Tibial nerve (tissue), 4 donors: ENCODE measurements at regions not wholly inside any gene's neighbourhood (a gene's known extent, or its start where the extent isn't known, plus 50 kb on each side); places are given as distances from the start of the nearest gene placed in this dataset.

Experiments
- DNase-seq, 2 donors: peaks; one replicate each; pipeline ENCODE4 v3.0.0-alpha.2; 2019; ENCODE audit warnings: low spot score in 2 of 2
- H3K27ac ChIP-seq, 4 donors: fragments of 200-600 bp; sonication (generic) in 3 of 4; one replicate each; pipeline ENCODE4 v1.5.1; 2017 to 2019; ENCODE audit warnings: mild to moderate bottlenecking in 1 of 4
- H3K27me3 ChIP-seq, 2 donors: fragments of 200-600 bp; sonication (generic) in 1 of 2; one replicate each; pipeline versions ENCODE4 v1.5.1 to v1.6.0; 2017 to 2019
- H3K36me3 ChIP-seq, 3 donors: fragments of 200-600 bp; sonication (generic); one replicate each; pipeline ENCODE4 v1.5.1; 2018 to 2019
- H3K4me1 ChIP-seq, 4 donors: fragments of 200-600 bp; sonication (generic) in 3 of 4; one replicate each; pipeline ENCODE4 v1.5.1; 2017 to 2019
- H3K4me3 ChIP-seq, 4 donors: fragments of 200-600 bp; sonication (generic) in 3 of 4; one replicate each; pipeline ENCODE4 v1.5.1; 2017 to 2019; ENCODE audit warnings: mild to moderate bottlenecking in 1 of 4, moderate library complexity in 1 of 4
- H3K9me3 ChIP-seq, 4 donors: fragments of 200-600 bp; sonication (generic) in 3 of 4; one replicate each; pipeline ENCODE4 v1.5.1; 2017 to 2019
- CTCF ChIP-seq, 5 experiments: fragments of 200-600 bp in 3 of 5; fragments of 450-650 bp in 2 of 5; sonication (generic) in 3 of 5; IDR thresholded peaks; one replicate each; pipeline ENCODE4 v1.5.1; 2016 to 2019; ENCODE audit warnings: antibody characterized with exemption in 5 of 5, mild to moderate bottlenecking in 3 of 5, moderate library complexity in 2 of 5
- EP300 ChIP-seq, 2 donors: sonication (generic); formaldehyde crosslinking; IDR thresholded peaks; one replicate each; pipeline ENCODE4 v1.6.1; 2017; ENCODE audit warnings: antibody characterized with exemption in 2 of 2, mild to moderate bottlenecking in 1 of 2
- POLR2A ChIP-seq, 2 donors: fragments of 450-650 bp; IDR thresholded peaks; one replicate each; pipeline ENCODE4 v1.6.1; 2017; ENCODE audit warnings: antibody characterized with exemption in 2 of 2, mild to moderate bottlenecking in 2 of 2, moderate library complexity in 2 of 2
- WGBS, 2 donors: methylation state at CpG; one replicate each; pipeline ENCODE4 v1.1.5; 2018; 5-methylcytosine and 5-hydroxymethylcytosine counted together

GRCh38 chr4:133062851-133063250 lies 86.2 kb upstream of the PCDH10 start:
- Histone ChIP-seq H3K4me1 (no peaks in the 10 kb centered on the region), H3K36me3 (no peaks in the 10 kb centered on the region), H3K4me3 (no peak overlapping the region), H3K9me3 (peaks cover 0 to 16% (median 4%) of the 10 kb centered on the region in 4 donors), H3K27me3 (no peaks in the 10 kb centered on the region), H3K27ac (no peak overlapping the region)
- TF ChIP-seq CTCF (IDR thresholded peaks at IDR 0.05) (no peak), POLR2A (IDR thresholded peaks at IDR 0.05) (no peak), EP300 (IDR thresholded peaks at IDR 0.05) (no peak)
- 53 to 56% methylated on average over 1 of the region's 1 CpG for WGBS, 2 donors
- no peak for DNase-seq

GRCh38 chr4:133068083-133068482 lies 81.0 kb upstream of the PCDH10 start:
- Histone ChIP-seq H3K4me1 (no peaks in the 10 kb centered on the region), H3K36me3 (no peaks in the 10 kb centered on the region), H3K27me3 (no peaks in the 10 kb centered on the region), H3K4me3 (no peak overlapping the region), H3K9me3 (peaks cover 0 to 38% (median 8%) of the 10 kb centered on the region in 4 donors), H3K27ac (no peak overlapping the region)
- DNase-seq, result no peak
- TF ChIP-seq POLR2A (IDR thresholded peaks at IDR 0.05), result no peak
- TF ChIP-seq EP300 (IDR thresholded peaks at IDR 0.05), result no peak
- no peak for TF ChIP-seq CTCF (IDR thresholded peaks at IDR 0.05)
- WGBS, 2 donors, result 48 to 71% methylated on average over 2 of the region's 2 CpGs

DNA sequence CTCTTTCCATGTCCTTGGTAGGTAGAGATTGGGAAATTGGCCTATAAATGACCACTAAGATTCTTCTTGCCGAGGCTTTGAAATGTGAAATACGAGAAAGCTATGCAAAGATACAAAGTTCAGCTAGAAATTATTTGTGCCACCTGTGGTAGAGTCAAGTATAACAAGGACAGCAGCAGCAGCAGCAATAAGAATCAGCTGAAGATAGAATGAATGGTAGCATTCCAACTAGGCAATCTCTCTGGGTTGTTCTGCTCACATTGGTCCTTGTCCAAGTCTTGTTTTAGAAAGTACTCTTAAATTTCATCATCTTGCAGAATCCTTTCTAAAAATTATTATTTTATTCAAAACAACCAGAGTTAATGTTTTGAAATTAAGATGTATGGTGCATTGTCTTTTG lies 67.8 kb upstream of the PCDH10 start:
- no peaks in the 10 kb centered on the region for H3K27me3 ChIP-seq
- TF ChIP-seq CTCF (IDR thresholded peaks at IDR 0.05), result no peak
- no peak for TF ChIP-seq POLR2A (IDR thresholded peaks at IDR 0.05)
- no peak for TF ChIP-seq EP300 (IDR thresholded peaks at IDR 0.05)
- H3K4me1 ChIP-seq, result no peaks in the 10 kb centered on the region
- H3K27ac ChIP-seq, result no peak overlapping the region
- H3K9me3 ChIP-seq, result peaks cover 0 to 2% (median 0%) of the 10 kb centered on the region in 4 donors
- DNase-seq, result no peak
- no peak overlapping the region for H3K4me3 ChIP-seq
- 72 to 77% methylated on average over 2 of the region's 2 CpGs for WGBS, 2 donors
- no peaks in the 10 kb centered on the region for H3K36me3 ChIP-seq

DNA sequence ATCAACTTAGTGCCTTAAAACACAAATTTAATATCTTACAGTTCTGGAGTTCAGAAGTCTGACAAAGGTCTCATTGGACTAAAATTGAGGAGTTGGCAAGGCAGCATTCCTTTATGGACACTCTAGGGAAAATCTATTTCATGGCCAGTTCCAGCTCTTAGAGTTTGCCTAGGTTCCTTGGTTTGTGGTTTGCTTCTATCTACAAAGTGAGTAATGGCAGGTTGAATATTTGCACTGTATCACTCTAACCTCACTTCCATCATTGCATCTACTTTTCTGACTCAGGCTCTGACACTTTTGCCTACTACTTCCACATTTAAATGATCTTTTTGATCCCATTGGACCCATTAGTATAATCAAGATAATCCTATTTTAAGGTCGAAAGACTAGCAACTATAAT lies 64.7 kb upstream of the PCDH10 start:
- H3K4me1 ChIP-seq, result no peaks in the 10 kb centered on the region
- no peak for TF ChIP-seq EP300 (IDR thresholded peaks at IDR 0.05)
- no peak for TF ChIP-seq POLR2A (IDR thresholded peaks at IDR 0.05)
- no peak for TF ChIP-seq CTCF (IDR thresholded peaks at IDR 0.05)
- 91 to 96% methylated on average over 1 of the region's 1 CpG for WGBS, 2 donors
- H3K27ac ChIP-seq, result no peak overlapping the region
- no peaks in the 10 kb centered on the region for H3K27me3 ChIP-seq
- H3K36me3 ChIP-seq, result no peaks in the 10 kb centered on the region
- no peaks in the 10 kb centered on the region for H3K9me3 ChIP-seq
- no peak overlapping the region for H3K4me3 ChIP-seq
- no peak for DNase-seq

GRCh38 chr4:133095591-133095990 lies 53.5 kb upstream of the PCDH10 start:
- Histone ChIP-seq H3K36me3 (no peaks in the 10 kb centered on the region), H3K27me3 (no peaks in the 10 kb centered on the region)
- 86 to 94% methylated on average over 2 of the region's 2 CpGs for WGBS, 2 donors

More at GRCh38 chr4:133095591-133095990, 53.5 kb upstream of the PCDH10 start:
- no peaks in the 10 kb centered on the region for H3K4me1 ChIP-seq
- H3K4me3 ChIP-seq, result no peak overlapping the region
- H3K27ac ChIP-seq, result no peak overlapping the region
- DNase-seq, result no peak
- TF ChIP-seq CTCF (IDR thresholded peaks at IDR 0.05) (no peak), POLR2A (IDR thresholded peaks at IDR 0.05) (no peak), EP300 (IDR thresholded peaks at IDR 0.05) (no peak)
- H3K9me3 ChIP-seq, result no peaks in the 10 kb centered on the region
